ENCODE measurements at regions not wholly inside any gene's neighbourhood (a gene's known extent, or its start where the extent isn't known, plus 50 kb on each side); places are given as distances from the start of the nearest gene placed in this dataset.

DNA sequence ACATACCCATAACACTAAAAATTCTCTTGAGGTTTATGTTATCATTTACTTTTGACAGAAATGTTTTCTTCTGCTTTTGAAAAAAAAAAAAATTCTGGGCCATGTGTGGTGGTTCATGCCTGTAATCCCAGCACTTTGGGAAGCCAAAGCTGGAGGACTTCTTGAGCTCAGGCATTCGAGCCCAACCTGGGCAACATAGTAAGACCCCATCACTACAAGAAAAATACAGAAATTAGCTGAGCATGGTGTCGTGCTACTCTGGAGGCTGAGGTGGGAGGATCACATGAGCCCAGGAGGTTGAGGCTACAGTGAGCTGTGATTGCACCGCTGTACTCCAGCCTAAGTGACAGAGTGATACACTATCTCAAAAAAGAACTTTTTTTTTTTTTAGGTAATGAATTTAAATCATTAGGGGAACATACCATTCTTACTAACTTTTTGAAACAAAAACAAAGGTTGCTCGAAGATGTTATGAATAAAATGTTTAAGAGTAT lies 148.8 kb upstream of the DMRT1 start:
- peak overlapping the region; percentile 90 for H4K91ac ChIP-seq (ENCODE audit: insufficient read depth, low read depth, low read length)
- CTCF ChIA-PET, result interaction anchor here (1.5 kb wide), 1 partner anchor 9 kb away, joined by 4 read pairs; no protein-coding TSS in a partner anchor
- H3K9ac ChIP-seq (ENCODE audit: low read depth, low read length), result peak overlapping the region; percentile 82
- H3K4ac ChIP-seq (ENCODE audit: low read depth, low read length), result peak overlapping the region; percentile 94
- no peaks in the 10 kb centered on the region for H4K20me1 ChIP-seq (ENCODE audit: insufficient read depth, low read length)
- H2AK5ac ChIP-seq (ENCODE audit: low read depth, low read length), result peak overlapping the region; percentile 96
- H3K4me3 ChIP-seq (ENCODE audit: insufficient read depth, low read depth, low read length), result no peak overlapping the region
- peak overlapping the region; percentile 51 for H2AK9ac ChIP-seq (replicated peaks; ENCODE audit: low read depth, low read length, poor library complexity)
- H2BK15ac ChIP-seq (ENCODE audit: low read depth, low read length), result peak overlapping the region; percentile 90; the same call in 2 of the 3 replicates
- intact Hi-C loops (cut with micrococcal nuclease), result loop anchor here (5.0 kb wide), 1 partner anchor 45 kb away; no protein-coding TSS in a partner anchor
- POLR2A ChIA-PET (ENCODE audit: unreplicated experiment), result interaction anchor here (0.6 to 2.4 kb wide), 4 partner anchors 9 to 46 kb away, joined by 4 to 20 read pairs (median 10); no protein-coding TSS in a partner anchor
- peak overlapping the region; percentile 95 for H4K5ac ChIP-seq (ENCODE audit: low read depth, low read length)
- in situ Hi-C loops (cut with MboI; ENCODE audit: low sequenced_read_pairs), result no loop called here
- BruUV-seq (replicated peaks), result no TSS peak
- DNase-seq (no peak), ATAC-seq (ENCODE audit: low read depth) (no peak)
- H3K27ac ChIP-seq (ENCODE audit: insufficient read depth, low read length), result peak overlapping the region; percentile 95
- H3K23ac ChIP-seq (ENCODE audit: low read depth, low read length), result peak overlapping the region; percentile 85; the same call in 1 of the 2 replicates
- peaks cover 28% of the 10 kb centered on the region for H3K4me1 ChIP-seq (ENCODE audit: control insufficient read depth, insufficient read depth, low read length)
- WGBS, 2 experiments (ENCODE audit: extremely low coverage in 2 of 2, insufficient read length in 1 of 2), result 86% methylated on average over 1 of the region's 4 CpGs; no CpG with 5 or more reads in 1 of the 2 experiments
- peak overlapping the region; percentile 95 for H3K18ac ChIP-seq (ENCODE audit: low read depth, low read length)
- peak overlapping the region; percentile 66 to 91 for H4K8ac ChIP-seq (ENCODE audit: low read depth in 2 of 2, low read length in 2 of 2)
- H3K79me1 ChIP-seq (ENCODE audit: low read depth in 1 of 2, low read length in 2 of 2), result peaks cover 8 to 51% of the 10 kb centered on the region in 2 experiments; a peak in 2 of 4 replicates
- H2AFZ ChIP-seq (replicated peaks; ENCODE audit: low read length, poor library complexity), result no peak overlapping the region
- H2BK5ac ChIP-seq (ENCODE audit: low read depth, low read length, poor library complexity, severe bottlenecking), result peak overlapping the region; percentile 100
- H3K4me2 ChIP-seq (ENCODE audit: low read depth, low read length), result peak overlapping the region; percentile 75
- H3K36me3 ChIP-seq (ENCODE audit: control insufficient read depth, insufficient read depth, low read length), result no peaks in the 10 kb centered on the region
- H3K9me3 ChIP-seq (ENCODE audit: control insufficient read depth, insufficient read depth, low read length), result no peaks in the 10 kb centered on the region
- dilution Hi-C loops (cut with HindIII; ENCODE audit: low sequenced_read_pairs, unreplicated experiment), result no loop called here
- H3K56ac ChIP-seq (ENCODE audit: extremely low read depth, insufficient read depth, low read length), result peak overlapping the region; percentile 99
- H3K9me1 ChIP-seq (ENCODE audit: insufficient read depth, low read length), result peaks cover 13% of the 10 kb centered on the region
- H2BK20ac ChIP-seq (ENCODE audit: low read depth, low read length), result peak overlapping the region; percentile 88
- H3K14ac ChIP-seq (replicated peaks; ENCODE audit: low read depth, low read length), result peak overlapping the region; percentile 91
- no peaks in the 10 kb centered on the region for H3K27me3 ChIP-seq (ENCODE audit: control insufficient read depth, insufficient read depth, low read length)
- H2BK120ac ChIP-seq (ENCODE audit: low read depth, low read length), result peak overlapping the region; percentile 96
- TF ChIP-seq POLR2A (IDR thresholded peaks at IDR 0.05; ENCODE audit: low read depth, low read length), result no peak

Measured in IMR-90 (cell line).